ENCODE measurements at regions not wholly inside any gene's neighbourhood (a gene's known extent, or its start where the extent isn't known, plus 50 kb on each side); places are given as distances from the start of the nearest gene placed in this dataset.

DNA sequence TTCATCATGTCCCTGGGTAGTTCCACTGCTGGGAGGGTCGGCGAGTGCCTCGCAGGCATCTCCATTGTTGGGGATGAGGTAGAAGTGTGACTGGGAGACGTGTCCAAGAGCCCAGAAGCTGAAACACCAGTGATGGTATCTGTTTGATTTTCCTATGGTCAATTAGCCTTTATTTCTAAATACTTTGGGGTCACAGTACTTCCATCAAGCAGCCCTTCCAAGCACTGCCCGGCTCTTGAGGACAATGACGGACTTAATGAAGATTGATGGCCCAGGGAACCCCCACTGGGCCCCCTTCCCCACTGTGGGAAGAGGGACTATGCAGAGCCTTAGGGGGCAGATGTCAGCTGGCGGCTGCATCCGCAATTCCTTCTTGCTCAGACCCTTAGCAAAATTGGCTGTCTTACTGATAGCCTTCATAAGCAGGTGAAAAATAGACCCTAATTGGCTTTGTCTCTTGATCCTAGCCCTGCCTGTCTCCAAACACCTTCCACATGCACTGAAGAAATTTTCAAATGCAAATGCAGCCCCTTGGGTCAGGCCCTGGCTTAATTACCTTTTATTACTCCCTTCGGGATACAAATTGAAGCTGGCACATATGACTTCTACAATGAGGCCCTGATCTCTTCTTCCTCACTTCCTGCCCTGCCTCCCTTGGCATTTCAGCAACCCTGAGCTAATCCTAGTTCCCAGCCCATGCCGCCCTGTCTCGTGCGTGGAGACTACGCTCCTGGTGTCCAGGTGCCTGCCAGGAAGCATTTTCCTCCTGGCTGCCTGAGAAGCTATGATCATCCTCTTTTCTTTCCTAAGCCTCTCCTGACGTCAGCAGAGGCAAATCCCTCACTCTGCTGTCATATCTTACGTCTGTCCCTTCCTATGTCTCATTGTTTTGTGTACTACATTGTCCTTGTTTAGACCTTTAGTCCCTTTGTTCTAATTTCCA, 124.5 kb upstream of the GDF10 start:
- TF ChIP-seq, protein P1, sequence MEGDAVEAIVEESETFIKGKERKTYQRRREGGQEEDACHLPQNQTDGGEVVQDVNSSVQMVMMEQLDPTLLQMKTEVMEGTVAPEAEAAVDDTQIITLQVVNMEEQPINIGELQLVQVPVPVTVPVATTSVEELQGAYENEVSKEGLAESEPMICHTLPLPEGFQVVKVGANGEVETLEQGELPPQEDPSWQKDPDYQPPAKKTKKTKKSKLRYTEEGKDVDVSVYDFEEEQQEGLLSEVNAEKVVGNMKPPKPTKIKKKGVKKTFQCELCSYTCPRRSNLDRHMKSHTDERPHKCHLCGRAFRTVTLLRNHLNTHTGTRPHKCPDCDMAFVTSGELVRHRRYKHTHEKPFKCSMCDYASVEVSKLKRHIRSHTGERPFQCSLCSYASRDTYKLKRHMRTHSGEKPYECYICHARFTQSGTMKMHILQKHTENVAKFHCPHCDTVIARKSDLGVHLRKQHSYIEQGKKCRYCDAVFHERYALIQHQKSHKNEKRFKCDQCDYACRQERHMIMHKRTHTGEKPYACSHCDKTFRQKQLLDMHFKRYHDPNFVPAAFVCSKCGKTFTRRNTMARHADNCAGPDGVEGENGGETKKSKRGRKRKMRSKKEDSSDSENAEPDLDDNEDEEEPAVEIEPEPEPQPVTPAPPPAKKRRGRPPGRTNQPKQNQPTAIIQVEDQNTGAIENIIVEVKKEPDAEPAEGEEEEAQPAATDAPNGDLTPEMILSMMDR (conservative IDR thresholded peaks at IDR 0.05; ENCODE audit: low read depth, low read length): no peak
- no peak for TF ChIP-seq EZH2phosphoT487 (IDR thresholded peaks at IDR 0.05; ENCODE audit: borderline replicate concordance, low read length)
- no peak for TF ChIP-seq EZH2 (IDR thresholded peaks at IDR 0.05; ENCODE audit: low read length, unreplicated experiment)
